ENCODE measurements at regions not wholly inside any gene's neighbourhood (a gene's known extent, or its start where the extent isn't known, plus 50 kb on each side); places are given as distances from the start of the nearest gene placed in this dataset.

DNA sequence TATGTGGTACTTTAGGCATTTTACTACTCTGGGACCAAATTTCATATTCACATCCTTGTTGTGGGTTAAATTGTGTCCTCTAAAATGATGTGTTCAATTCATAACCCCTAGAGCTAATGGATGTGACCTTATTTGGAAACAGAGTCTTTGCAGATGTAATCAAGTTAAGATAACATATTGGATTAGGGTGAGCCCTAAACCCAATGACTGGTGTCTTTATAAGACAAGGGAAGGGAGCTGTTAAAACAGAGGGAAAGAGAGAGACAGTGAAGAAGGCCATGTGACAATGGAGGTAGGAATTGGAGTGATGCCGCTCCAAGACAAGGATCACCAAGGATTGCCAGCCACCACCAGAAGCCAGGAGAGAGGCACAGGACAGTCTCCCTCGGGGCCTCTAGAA, 220.0 kb downstream of the ADGRG6 start:
- H3K27ac ChIP-seq (ENCODE audit: low read depth, low read length), result no peak overlapping the region
- no peaks in the 10 kb centered on the region for H3K27me3 ChIP-seq (ENCODE audit: low read length)
- H4K20me1 ChIP-seq (ENCODE audit: low read depth, low read length), result no peaks in the 10 kb centered on the region
- no peaks in the 10 kb centered on the region for H3F3A ChIP-seq (ENCODE audit: insufficient read depth)
- no peaks in the 10 kb centered on the region for H3K9me2 ChIP-seq (replicated peaks; ENCODE audit: insufficient read depth, low read length)
- no peak overlapping the region for H3K4me2 ChIP-seq (ENCODE audit: low read depth, low read length, poor library complexity, severe bottlenecking)
- no peaks in the 10 kb centered on the region for H3K9me3 ChIP-seq (ENCODE audit: insufficient read depth, low read length)
- no peak for TF ChIP-seq EZH2phosphoT487 (conservative IDR thresholded peaks at IDR 0.05; ENCODE audit: low read length)
- TF ChIP-seq, protein P1, sequence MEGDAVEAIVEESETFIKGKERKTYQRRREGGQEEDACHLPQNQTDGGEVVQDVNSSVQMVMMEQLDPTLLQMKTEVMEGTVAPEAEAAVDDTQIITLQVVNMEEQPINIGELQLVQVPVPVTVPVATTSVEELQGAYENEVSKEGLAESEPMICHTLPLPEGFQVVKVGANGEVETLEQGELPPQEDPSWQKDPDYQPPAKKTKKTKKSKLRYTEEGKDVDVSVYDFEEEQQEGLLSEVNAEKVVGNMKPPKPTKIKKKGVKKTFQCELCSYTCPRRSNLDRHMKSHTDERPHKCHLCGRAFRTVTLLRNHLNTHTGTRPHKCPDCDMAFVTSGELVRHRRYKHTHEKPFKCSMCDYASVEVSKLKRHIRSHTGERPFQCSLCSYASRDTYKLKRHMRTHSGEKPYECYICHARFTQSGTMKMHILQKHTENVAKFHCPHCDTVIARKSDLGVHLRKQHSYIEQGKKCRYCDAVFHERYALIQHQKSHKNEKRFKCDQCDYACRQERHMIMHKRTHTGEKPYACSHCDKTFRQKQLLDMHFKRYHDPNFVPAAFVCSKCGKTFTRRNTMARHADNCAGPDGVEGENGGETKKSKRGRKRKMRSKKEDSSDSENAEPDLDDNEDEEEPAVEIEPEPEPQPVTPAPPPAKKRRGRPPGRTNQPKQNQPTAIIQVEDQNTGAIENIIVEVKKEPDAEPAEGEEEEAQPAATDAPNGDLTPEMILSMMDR (IDR thresholded peaks at IDR 0.05; ENCODE audit: insufficient read depth, low read length, poor library complexity, severe bottlenecking), result no peak
- H3K4me3 ChIP-seq (ENCODE audit: insufficient read depth, low read length, poor library complexity, severe bottlenecking), result no peak overlapping the region
- H3K9ac ChIP-seq (ENCODE audit: low read length), result no peak overlapping the region
- H3K36me3 ChIP-seq (ENCODE audit: low read length), result no peaks in the 10 kb centered on the region
- H2AFZ ChIP-seq (ENCODE audit: low read depth, low read length, severe bottlenecking), result no peak overlapping the region
- H3K79me2 ChIP-seq (ENCODE audit: insufficient read depth, low read length), result no peaks in the 10 kb centered on the region

DNA sequence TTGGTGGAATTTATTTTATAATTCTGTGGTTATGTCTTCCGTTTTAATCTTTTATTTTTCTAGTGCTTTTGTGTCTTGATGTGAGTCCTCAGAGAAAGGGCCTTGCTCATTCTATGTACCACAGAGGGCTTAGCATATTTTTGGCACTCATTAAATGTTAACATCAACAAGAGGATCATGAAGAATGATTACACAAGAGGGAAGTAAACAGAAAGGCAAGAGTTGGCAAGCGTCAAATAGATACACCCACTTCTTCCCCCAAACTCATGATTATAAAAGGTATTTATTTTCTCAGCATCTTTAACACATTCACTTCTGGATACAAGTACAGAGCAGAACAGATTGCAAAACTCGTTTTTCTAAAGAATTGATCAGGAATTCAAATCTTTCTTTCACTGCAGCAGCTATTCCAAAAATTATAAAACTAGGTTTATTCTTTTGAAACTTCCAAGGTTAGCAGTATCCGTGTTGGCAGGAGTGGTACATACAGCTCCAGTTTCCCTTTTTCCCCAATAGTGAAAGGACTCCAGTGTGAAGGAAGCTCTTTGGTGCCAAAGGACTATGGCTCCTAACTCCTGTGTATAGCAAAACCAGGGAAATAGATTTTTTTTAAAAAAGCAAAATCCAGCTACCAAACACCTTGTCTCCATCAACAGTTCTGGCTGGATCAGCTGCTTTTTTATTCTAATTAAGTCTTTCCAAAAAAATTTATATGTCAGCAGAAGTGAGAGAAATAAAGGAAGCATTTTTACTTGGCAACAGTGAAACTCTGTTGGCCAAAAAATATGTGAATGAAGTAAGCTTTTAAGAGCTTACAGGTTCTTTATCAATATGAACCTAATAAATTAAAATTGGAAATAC, 221.9 kb downstream of the ADGRG6 start:
- H3K27me3 ChIP-seq (ENCODE audit: low read length), result no peaks in the 10 kb centered on the region
- no peaks in the 10 kb centered on the region for H3K9me3 ChIP-seq (ENCODE audit: insufficient read depth, low read length)
- no peaks in the 10 kb centered on the region for H3K79me2 ChIP-seq (ENCODE audit: insufficient read depth, low read length)
- TF ChIP-seq, protein P1 (IDR thresholded peaks at IDR 0.05; ENCODE audit: insufficient read depth, low read length, poor library complexity, severe bottlenecking), result no peak
- no peak for TF ChIP-seq EZH2phosphoT487 (conservative IDR thresholded peaks at IDR 0.05; ENCODE audit: low read length)
- no peak overlapping the region for H3K4me3 ChIP-seq (ENCODE audit: insufficient read depth, low read length, poor library complexity, severe bottlenecking)
- no peaks in the 10 kb centered on the region for H4K20me1 ChIP-seq (ENCODE audit: low read depth, low read length)
- H2AFZ ChIP-seq (ENCODE audit: low read depth, low read length, severe bottlenecking), result no peak overlapping the region
- no peaks in the 10 kb centered on the region for H3K9me2 ChIP-seq (replicated peaks; ENCODE audit: insufficient read depth, low read length)
- H3K4me2 ChIP-seq (ENCODE audit: low read depth, low read length, poor library complexity, severe bottlenecking), result no peak overlapping the region
- H3K36me3 ChIP-seq (ENCODE audit: low read length), result no peaks in the 10 kb centered on the region
- H3F3A ChIP-seq (ENCODE audit: insufficient read depth), result no peaks in the 10 kb centered on the region
- no peak overlapping the region for H3K27ac ChIP-seq (ENCODE audit: low read depth, low read length)
- H3K9ac ChIP-seq (ENCODE audit: low read length), result no peak overlapping the region

DNA sequence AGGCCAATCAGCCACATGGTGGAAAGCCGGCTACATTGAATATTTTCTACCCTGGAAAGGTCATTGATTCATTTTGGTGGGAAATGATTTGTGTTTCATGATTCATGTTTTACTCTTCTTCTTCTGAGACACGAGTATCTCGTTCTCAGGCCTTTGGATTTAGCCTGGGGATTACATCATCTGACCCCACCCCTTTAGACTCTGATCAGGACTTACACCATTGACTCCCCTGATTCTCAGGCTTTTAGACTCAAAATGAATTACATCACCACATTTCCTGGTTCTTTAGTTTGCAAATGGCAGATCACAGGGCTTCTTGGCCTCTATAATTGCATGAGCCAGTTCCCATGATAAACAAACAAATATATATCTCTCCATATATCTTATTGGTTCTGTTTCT, 228.8 kb downstream of the ADGRG6 start:
- H3K9me2 ChIP-seq (replicated peaks; ENCODE audit: insufficient read depth, low read length), result no peaks in the 10 kb centered on the region
- no peaks in the 10 kb centered on the region for H4K20me1 ChIP-seq (ENCODE audit: low read depth, low read length)
- no peak overlapping the region for H2AFZ ChIP-seq (ENCODE audit: low read depth, low read length, severe bottlenecking)
- no peak overlapping the region for H3K27ac ChIP-seq (ENCODE audit: low read depth, low read length)
- no peaks in the 10 kb centered on the region for H3K36me3 ChIP-seq (ENCODE audit: low read length)
- H3K4me2 ChIP-seq (ENCODE audit: low read depth, low read length, poor library complexity, severe bottlenecking), result no peak overlapping the region
- no peaks in the 10 kb centered on the region for H3K27me3 ChIP-seq (ENCODE audit: low read length)
- H3F3A ChIP-seq (ENCODE audit: insufficient read depth), result no peaks in the 10 kb centered on the region
- H3K9me3 ChIP-seq (ENCODE audit: insufficient read depth, low read length), result peaks cover 5% of the 10 kb centered on the region; the same call in 1 of the 2 replicates
- H3K79me2 ChIP-seq (ENCODE audit: insufficient read depth, low read length), result no peaks in the 10 kb centered on the region
- no peak overlapping the region for H3K4me3 ChIP-seq (ENCODE audit: insufficient read depth, low read length, poor library complexity, severe bottlenecking)
- TF ChIP-seq, protein P1 (IDR thresholded peaks at IDR 0.05; ENCODE audit: insufficient read depth, low read length, poor library complexity, severe bottlenecking), result no peak
- TF ChIP-seq EZH2phosphoT487 (conservative IDR thresholded peaks at IDR 0.05; ENCODE audit: low read length), result no peak
- H3K9ac ChIP-seq (ENCODE audit: low read length), result no peak overlapping the region
